HG03097 (cell line): ENCODE measurements at regions not wholly inside any gene's neighbourhood (a gene's known extent, or its start where the extent isn't known, plus 50 kb on each side); places are given as distances from the start of the nearest gene placed in this dataset.

Experiments used
- ATAC-seq: cut with Tn5 transposase; IDR thresholded peaks from one replicate; pipeline ENCODE4 v1.9.1; 2021; ENCODE audit not compliant: unreplicated experiment, low FRiP score

- no peak for ATAC-seq
Observed at GRCh38 chr2:195500879-195501278, 156.1 kb upstream of the SLC39A10 start.

GRCh38 chr2:195498839-195499490 lies 158.1 kb upstream of the SLC39A10 start:
- ATAC-seq = no peak

- no peak for ATAC-seq
Observed at GRCh38 chr2:195498176-195498575, 158.8 kb upstream of the SLC39A10 start.

DNA sequence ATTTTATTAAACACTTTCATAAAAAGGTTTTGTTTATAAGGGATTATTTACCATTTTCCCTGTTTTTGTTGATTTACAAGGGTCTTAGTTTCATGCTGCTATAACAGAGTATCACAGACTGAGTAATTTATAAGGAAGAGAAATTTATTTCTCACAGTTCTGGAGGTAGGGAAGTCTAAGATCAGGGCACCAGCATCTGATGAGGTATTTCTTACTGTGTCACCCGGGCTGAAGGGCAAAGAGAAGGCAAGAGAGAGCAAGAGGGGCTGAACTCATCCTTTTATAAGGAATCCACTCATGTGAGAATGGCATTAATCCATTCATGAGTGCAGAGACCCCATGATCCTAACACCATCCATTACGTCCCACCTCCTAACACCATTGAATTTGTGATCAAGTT lies 160.0 kb upstream of the SLC39A10 start:
- ATAC-seq = no peak

- ATAC-seq = no peak
Observed at GRCh38 chr2:195495966-195496365, 161.1 kb upstream of the SLC39A10 start.

DNA sequence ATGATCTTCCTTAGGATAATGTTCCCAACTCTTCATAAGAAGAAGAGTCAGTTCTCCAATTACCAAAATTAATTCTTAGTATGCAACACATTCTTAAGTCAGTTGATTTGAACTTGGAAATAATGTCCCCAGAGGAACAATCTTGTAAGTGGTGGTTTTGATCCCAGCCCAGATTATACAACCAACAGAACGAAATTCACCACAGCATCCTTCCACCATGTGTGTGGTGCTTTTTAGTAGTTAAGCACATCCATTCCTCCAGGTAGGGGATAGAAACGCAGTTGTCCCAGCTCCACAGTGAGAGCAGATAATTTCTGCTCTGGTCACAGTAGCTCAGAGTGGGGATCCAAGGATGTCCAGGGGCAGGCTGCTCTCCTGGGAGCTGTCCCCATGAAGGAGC lies 161.7 kb upstream of the SLC39A10 start:
- ATAC-seq = no peak

DNA sequence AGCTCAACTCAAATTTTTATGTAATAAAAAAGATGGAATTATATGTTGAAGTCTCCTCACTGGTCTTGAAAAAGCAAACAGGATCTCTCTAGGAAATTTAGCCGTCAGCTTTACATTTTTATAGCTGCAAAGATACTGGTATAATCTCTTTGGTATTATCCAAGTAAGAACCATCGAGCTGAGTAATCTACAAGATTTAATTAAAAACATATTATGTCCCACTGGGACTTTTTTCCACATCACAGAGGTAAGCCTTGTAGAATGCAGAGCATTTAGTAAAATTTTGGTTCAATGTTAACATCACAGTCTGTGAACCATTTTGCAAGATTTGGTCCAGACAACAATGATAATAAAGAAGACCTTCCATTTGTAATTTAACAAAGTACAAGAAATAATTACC lies 162.6 kb upstream of the SLC39A10 start:
- ATAC-seq = no peak

DNA sequence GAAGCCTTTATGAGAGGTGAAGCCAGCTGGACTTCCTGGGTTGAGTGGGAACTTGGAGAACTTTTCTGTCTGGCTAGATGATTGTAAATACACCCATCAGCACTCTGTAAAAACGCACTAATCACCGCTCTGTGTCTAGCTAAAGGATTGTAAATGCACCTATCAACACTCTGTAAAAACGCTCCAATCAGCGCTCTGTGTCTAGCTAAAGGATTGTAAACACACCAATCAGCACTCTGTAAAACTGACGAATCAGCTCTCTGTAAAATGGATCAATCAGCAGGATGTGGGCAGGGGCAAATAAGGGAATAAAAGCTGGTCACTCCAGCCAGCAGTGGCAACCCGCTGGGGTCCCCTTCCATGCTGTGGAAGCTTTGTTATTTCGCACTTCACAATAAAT lies 163.6 kb upstream of the SLC39A10 start:
- ATAC-seq = no peak

GRCh38 chr2:195490319-195490718 lies 166.7 kb upstream of the SLC39A10 start:
- no peak for ATAC-seq

GRCh38 chr2:195489101-195489500 lies 167.9 kb upstream of the SLC39A10 start:
- no peak for ATAC-seq

GRCh38 chr2:195488567-195488966 lies 168.5 kb upstream of the SLC39A10 start:
- ATAC-seq = no peak

DNA sequence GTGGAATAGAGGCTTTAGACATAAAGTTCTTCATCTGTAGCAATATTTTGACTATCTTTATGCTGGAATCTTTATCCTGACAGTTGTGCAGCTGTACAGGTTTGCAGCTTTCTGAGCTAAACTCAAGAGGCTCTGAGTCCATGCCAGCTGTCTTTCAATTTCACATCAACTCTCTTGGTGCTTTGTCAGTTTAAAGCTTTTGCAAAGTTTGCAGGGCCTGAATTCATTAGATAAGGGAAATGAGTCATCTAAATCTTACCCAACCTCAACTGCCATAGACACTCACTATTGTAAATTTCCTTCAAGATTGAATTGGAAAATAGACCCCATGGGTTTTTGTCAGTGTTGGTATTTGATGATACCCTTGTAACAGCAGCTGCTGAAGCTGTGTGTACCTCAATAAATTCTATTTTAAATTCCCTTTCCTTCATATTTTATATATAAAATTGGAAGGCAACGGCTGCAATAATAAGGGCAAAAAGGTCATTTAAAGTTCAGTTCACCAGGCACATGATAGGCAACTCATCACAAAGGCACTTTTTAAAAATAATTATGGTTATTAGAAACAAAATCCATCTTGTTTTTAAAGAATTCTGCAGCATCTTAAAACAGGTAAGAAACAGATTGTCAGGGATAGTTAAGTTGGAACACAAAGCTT lies 169.9 kb upstream of the SLC39A10 start:
- ATAC-seq = peak; percentile 96

DNA sequence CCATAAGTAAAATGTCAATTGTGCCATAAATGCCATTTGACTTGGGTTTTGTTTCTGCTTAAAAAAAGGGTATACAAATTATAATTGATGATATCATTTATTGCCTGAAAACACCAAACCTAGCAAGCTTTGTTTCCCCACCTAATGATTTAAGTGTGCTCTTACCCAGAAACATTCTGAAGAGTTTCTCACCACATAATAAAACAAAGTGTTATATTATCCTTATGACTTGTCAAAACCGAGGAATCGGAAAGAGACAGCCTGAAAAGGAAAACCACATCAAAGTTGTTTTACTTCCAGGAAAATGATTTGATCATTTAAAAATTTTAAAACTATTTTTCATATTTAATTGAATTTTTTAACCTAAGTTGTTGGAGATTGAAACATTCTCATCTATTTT lies 170.5 kb upstream of the SLC39A10 start:
- ATAC-seq = no peak

GRCh38 chr2:195482010-195482409 lies 175.0 kb upstream of the SLC39A10 start:
- ATAC-seq = no peak

- no peak for ATAC-seq
Observed at GRCh38 chr2:195480121-195480520, 176.9 kb upstream of the SLC39A10 start.

DNA sequence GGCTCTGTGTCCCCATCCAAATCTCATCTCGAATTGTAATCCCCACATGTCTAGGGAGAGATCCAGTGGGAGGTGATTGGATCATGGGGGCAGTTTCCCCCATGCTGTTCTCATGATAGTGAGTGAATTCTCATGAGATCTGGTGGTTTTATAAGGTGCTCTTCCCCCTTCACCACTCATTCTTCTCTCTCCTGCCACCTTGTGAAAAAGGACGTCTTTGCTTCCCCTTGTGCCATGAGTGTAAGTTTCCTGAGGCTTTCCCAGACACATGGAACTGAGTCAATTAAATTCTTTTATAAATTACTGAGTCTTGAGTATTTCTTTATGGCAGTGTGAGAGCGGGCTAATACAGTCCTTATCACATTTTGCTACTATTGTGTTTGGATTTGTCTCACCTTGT lies 177.6 kb upstream of the SLC39A10 start:
- no peak for ATAC-seq

GRCh38 chr2:195477996-195478382 lies 179.0 kb upstream of the SLC39A10 start:
- no peak for ATAC-seq

DNA sequence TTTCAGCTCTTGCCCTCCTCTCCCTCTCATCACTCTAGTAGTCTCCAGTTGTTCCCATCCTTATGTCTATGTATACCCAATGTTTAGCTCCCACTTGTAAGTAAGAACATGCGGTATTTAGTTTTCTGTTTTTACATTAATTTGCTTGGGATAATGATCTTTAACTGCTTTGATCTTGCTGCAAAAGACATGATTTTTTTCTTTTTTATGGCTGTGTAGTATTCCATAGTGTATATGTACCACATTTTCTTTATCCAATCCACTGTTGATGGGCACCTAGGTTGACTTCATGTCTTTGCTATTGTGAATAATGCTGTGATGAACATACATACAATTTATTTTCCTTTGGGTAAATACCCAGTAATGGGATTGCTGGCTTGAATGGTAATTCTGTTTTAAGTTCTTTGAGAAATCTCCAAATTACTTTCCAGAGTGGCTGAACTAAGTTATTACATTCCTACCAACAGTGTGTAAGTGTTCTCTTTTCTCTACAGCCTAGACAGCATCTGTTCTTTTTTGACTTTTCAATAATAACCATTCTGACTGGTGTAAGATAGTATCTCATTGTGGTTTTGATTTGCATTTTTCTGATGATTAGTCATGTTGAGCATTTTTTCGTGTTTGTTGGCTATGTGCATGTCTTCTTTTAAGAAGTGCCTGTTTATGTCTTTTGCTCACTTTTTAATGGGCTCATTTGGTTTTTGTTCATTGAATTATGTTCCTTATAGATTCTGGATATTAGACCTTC lies 179.6 kb upstream of the SLC39A10 start:
- no peak for ATAC-seq

DNA sequence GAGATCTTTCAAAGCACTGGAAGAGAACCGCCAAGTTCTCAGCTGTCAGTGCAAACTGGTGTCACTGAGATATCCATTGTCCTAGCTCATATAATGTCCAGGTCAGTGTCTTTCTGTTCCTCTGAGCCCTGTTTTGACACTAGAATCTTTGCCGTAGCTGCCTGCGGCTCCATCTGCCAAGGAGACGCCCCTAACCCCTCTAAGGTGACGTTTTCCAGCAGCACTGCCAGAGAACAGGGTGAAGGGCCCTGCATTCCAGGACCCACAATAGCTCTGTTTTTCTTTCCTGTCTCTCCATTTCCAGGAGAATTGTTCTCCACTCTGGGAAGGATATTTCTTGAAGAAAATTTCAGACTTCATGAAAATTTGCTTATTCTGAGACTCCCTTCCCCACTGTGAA lies 181.7 kb upstream of the SLC39A10 start:
- no peak for ATAC-seq

DNA sequence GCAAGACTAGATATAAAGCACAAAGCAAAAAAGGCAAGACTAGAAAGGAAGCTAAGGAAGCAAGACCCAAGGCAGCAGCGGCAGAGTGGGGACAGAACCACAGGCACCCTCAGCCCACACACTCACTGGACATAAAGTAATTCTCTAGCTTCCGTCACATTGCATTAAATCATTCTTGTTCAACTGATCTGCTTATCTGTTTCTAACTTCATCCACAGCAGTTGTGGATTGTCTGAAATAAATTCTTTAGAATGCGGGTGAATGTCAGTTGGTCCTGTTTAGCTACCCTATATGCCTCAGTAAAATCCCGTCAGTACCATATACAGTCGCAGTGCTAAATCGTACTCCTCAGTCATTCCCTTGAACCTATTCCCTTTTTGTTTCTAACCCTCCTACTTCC lies 183.2 kb upstream of the SLC39A10 start:
- no peak for ATAC-seq

- ATAC-seq = no peak
Observed at GRCh38 chr2:195472501-195473234, 184.4 kb upstream of the SLC39A10 start.
